ENCODE measurements at regions not wholly inside any gene's neighbourhood (a gene's known extent, or its start where the extent isn't known, plus 50 kb on each side); places are given as distances from the start of the nearest gene placed in this dataset.

- no peaks in the 10 kb centered on the region for H3K36me3 Mint-ChIP-seq (ENCODE audit: low read depth)
- H3K9me3 Mint-ChIP-seq (ENCODE audit: low read depth), result peaks cover 6% of the 10 kb centered on the region
- no peak for TF ChIP-seq CTCF (IDR thresholded peaks at IDR 0.05)
- DNase-seq (ENCODE audit: low spot score), result no peak
- H3K27ac Mint-ChIP-seq (ENCODE audit: unreplicated experiment), result no peak overlapping the region
- peaks cover 27% of the 10 kb centered on the region for H3K4me1 Mint-ChIP-seq (ENCODE audit: low read depth)
- H3K27me3 Mint-ChIP-seq (ENCODE audit: low read depth), result no peaks in the 10 kb centered on the region
- no peak overlapping the region for H3K4me3 Mint-ChIP-seq (ENCODE audit: unreplicated experiment)
Measured at GRCh38 chr22:42203609-42204008, 66.8 kb downstream of the TCF20 start.

- Mint-ChIP-seq H3K36me3 (ENCODE audit: low read depth) (no peaks in the 10 kb centered on the region), H3K4me3 (ENCODE audit: unreplicated experiment) (no peak overlapping the region), H3K9me3 (ENCODE audit: low read depth) (peaks cover 6% of the 10 kb centered on the region), H3K27ac (ENCODE audit: unreplicated experiment) (no peak overlapping the region), H3K4me1 (ENCODE audit: low read depth) (peaks cover 26% of the 10 kb centered on the region), H3K27me3 (ENCODE audit: low read depth) (no peaks in the 10 kb centered on the region)
- no peak for DNase-seq (ENCODE audit: low spot score)
- no peak for TF ChIP-seq CTCF (IDR thresholded peaks at IDR 0.05)
Measured at GRCh38 chr22:42202669-42203068, 67.8 kb downstream of the TCF20 start.

- no peak for TF ChIP-seq CTCF (IDR thresholded peaks at IDR 0.05)
- H3K4me1 Mint-ChIP-seq (ENCODE audit: low read depth), result peaks cover 20% of the 10 kb centered on the region
- DNase-seq (ENCODE audit: low spot score), result no peak
- H3K4me3 Mint-ChIP-seq (ENCODE audit: unreplicated experiment), result no peak overlapping the region
- peaks cover 6% of the 10 kb centered on the region for H3K9me3 Mint-ChIP-seq (ENCODE audit: low read depth)
- no peaks in the 10 kb centered on the region for H3K36me3 Mint-ChIP-seq (ENCODE audit: low read depth)
- H3K27ac Mint-ChIP-seq (ENCODE audit: unreplicated experiment), result no peak overlapping the region
- H3K27me3 Mint-ChIP-seq (ENCODE audit: low read depth), result no peaks in the 10 kb centered on the region
Measured at GRCh38 chr22:42202048-42202447, 68.4 kb downstream of the TCF20 start.

- Mint-ChIP-seq H3K4me3 (ENCODE audit: unreplicated experiment) (no peak overlapping the region), H3K9me3 (ENCODE audit: low read depth) (peaks cover 6% of the 10 kb centered on the region), H3K27ac (ENCODE audit: unreplicated experiment) (no peak overlapping the region), H3K36me3 (ENCODE audit: low read depth) (no peaks in the 10 kb centered on the region), H3K27me3 (ENCODE audit: low read depth) (no peaks in the 10 kb centered on the region), H3K4me1 (ENCODE audit: low read depth) (peaks cover 13% of the 10 kb centered on the region)
- TF ChIP-seq CTCF (IDR thresholded peaks at IDR 0.05), result no peak
- no peak for DNase-seq (ENCODE audit: low spot score)
Measured at GRCh38 chr22:42199025-42199424, 68.4 kb upstream of the CYP2D6 start.

GRCh38 chr22:42198226-42198625, 67.6 kb upstream of the CYP2D6 start:
- peaks cover 13% of the 10 kb centered on the region for H3K4me1 Mint-ChIP-seq (ENCODE audit: low read depth)

More at GRCh38 chr22:42198226-42198625, 67.6 kb upstream of the CYP2D6 start:
- Mint-ChIP-seq H3K36me3 (ENCODE audit: low read depth) (no peaks in the 10 kb centered on the region), H3K27ac (ENCODE audit: unreplicated experiment) (no peak overlapping the region), H3K27me3 (ENCODE audit: low read depth) (no peaks in the 10 kb centered on the region), H3K4me3 (ENCODE audit: unreplicated experiment) (no peak overlapping the region), H3K9me3 (ENCODE audit: low read depth) (peaks cover 6% of the 10 kb centered on the region)
- DNase-seq (ENCODE audit: low spot score), result no peak
- no peak for TF ChIP-seq CTCF (IDR thresholded peaks at IDR 0.05)
